Chondrocyte (in vitro differentiated cells): ENCODE measurements at regions not wholly inside any gene's neighbourhood (a gene's known extent, or its start where the extent isn't known, plus 50 kb on each side); places are given as distances from the start of the nearest gene placed in this dataset.

ENCODE experiments used
- DNase-seq: peaks from one replicate; pipeline ENCODE4 v3.0.0; 2021; ENCODE audit warnings: mixed read lengths, low spot score
- H3K27ac Mint-ChIP-seq: one replicate; pipeline ENCODE4 v1.8.0; 2021; ENCODE audit warnings: mild to moderate bottlenecking, moderate library complexity, mixed read lengths; ENCODE audit not compliant: unreplicated experiment
- H3K27me3 Mint-ChIP-seq: 2 replicates; pipeline ENCODE4 v1.8.0; 2021; ENCODE audit warnings: low read depth, mixed read lengths
- H3K36me3 Mint-ChIP-seq: 2 replicates; pipeline ENCODE4 v1.8.0; 2021; ENCODE audit warnings: low read depth, mixed read lengths
- H3K4me1 Mint-ChIP-seq: 2 replicates; pipeline ENCODE4 v1.8.0; 2021; ENCODE audit warnings: low read depth, mild to moderate bottlenecking, mixed read lengths
- H3K4me3 Mint-ChIP-seq: one replicate; pipeline ENCODE4 v1.8.0; 2021; ENCODE audit warnings: mild to moderate bottlenecking, moderate library complexity, mixed read lengths; ENCODE audit not compliant: unreplicated experiment
- H3K9me3 Mint-ChIP-seq: 2 replicates; pipeline ENCODE4 v1.8.0; 2021; ENCODE audit warnings: low read depth, mixed read lengths
- TF ChIP-seq, protein P1 (sequence below): fragments of 200-600 bp; sonication (generic); IDR thresholded peaks from 2 replicates; pipeline ENCODE4 v1.5.0; 2021; ENCODE audit warnings: antibody characterized with exemption, mild to moderate bottlenecking, moderate library complexity

DNA sequence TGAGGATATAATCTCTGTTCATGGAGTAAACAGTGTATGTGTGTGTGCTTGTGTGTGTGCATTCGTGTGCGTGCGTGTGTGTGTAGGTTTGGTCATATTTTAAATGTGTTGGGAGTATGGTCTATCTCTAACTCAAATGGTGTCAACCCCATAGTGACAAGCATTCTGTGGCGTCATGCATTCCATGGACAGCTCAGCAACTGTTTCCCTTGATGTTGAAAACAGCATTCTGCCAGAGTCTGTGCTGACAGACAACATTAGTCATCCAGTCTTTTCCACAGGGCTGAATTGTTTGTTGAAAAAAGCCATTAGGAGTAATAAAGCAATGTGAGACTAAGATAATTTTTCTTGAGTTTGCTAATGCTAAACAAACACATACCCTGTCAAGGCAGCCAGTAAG is 706.6 kb downstream of the PCDH19 start:
- no peaks in the 10 kb centered on the region for H3K36me3 Mint-ChIP-seq
- H3K9me3 Mint-ChIP-seq: no peaks in the 10 kb centered on the region
- H3K4me3 Mint-ChIP-seq: no peak overlapping the region
- TF ChIP-seq, protein P1, sequence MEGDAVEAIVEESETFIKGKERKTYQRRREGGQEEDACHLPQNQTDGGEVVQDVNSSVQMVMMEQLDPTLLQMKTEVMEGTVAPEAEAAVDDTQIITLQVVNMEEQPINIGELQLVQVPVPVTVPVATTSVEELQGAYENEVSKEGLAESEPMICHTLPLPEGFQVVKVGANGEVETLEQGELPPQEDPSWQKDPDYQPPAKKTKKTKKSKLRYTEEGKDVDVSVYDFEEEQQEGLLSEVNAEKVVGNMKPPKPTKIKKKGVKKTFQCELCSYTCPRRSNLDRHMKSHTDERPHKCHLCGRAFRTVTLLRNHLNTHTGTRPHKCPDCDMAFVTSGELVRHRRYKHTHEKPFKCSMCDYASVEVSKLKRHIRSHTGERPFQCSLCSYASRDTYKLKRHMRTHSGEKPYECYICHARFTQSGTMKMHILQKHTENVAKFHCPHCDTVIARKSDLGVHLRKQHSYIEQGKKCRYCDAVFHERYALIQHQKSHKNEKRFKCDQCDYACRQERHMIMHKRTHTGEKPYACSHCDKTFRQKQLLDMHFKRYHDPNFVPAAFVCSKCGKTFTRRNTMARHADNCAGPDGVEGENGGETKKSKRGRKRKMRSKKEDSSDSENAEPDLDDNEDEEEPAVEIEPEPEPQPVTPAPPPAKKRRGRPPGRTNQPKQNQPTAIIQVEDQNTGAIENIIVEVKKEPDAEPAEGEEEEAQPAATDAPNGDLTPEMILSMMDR: no peak
- no peaks in the 10 kb centered on the region for H3K4me1 Mint-ChIP-seq
- H3K27ac Mint-ChIP-seq: no peak overlapping the region
- H3K27me3 Mint-ChIP-seq: peaks cover 1% of the 10 kb centered on the region
- no peak for DNase-seq

DNA sequence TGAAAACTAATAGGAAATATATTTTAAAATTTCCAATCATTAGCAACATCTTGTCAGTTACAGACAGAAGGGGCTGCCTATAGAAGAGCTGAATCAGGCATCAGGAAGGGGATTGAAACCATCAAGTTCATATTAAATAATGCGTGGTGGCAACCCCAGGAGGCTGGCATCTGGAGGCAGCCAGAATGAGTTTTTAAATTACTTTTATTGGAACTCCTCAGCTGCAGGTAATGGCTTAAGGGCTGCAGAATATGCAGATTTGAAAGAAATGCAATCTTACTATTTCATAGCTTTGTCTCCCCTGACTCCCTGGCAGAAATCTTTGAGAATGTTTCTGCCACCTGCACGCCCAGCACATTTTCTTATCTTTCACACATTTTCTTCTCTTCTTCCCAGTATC is 711.6 kb downstream of the PCDH19 start:
- peaks cover 1% of the 10 kb centered on the region for H3K27me3 Mint-ChIP-seq
- no peak for DNase-seq
- no peaks in the 10 kb centered on the region for H3K4me1 Mint-ChIP-seq
- no peaks in the 10 kb centered on the region for H3K36me3 Mint-ChIP-seq
- TF ChIP-seq, protein P1: no peak
- no peak overlapping the region for H3K27ac Mint-ChIP-seq
- H3K4me3 Mint-ChIP-seq: no peak overlapping the region
- no peaks in the 10 kb centered on the region for H3K9me3 Mint-ChIP-seq

DNA sequence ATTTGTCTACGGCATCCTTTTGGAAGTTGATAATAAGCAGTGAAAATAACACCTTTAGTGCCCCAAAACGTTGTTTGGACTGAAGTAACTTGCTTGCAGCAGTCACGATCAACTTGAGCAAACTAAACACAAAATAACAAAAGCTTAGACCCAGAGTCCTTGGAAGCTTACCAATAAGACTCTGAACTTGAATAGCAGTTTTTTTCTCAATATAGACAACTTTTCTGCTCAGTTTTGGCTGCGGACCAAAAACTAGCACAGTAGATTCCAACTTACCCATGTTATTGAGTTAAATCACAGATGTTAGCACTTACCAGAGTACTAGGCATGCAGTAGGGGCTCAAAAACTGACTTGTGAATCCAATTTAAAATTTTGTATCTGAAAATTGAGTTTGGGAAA is 746.9 kb downstream of the PCDH19 start:
- Mint-ChIP-seq H3K4me1 (no peaks in the 10 kb centered on the region), H3K27ac (no peak overlapping the region), H3K9me3 (peaks cover 5% of the 10 kb centered on the region), H3K27me3 (no peaks in the 10 kb centered on the region), H3K36me3 (no peaks in the 10 kb centered on the region), H3K4me3 (no peak overlapping the region)
- TF ChIP-seq, protein P1: no peak
- DNase-seq: no peak

DNA sequence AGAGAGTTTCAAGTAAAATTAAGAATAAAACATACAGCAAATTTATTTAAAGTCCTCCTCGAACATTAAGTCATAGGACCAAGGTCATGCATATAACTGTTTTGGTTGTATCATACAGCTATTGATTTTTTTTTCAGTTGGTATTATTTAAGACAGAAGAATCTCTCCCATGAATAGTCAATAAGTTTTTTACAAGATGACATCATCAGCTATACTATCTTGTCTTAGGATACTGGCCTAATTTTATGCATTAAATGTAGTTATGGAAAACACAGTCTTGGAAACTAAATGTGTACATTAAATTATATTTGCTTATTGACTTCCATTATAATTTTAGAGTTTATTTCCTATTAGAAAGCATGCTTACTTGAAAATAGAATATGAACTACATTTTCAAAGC is 755.9 kb downstream of the PCDH19 start:
- no peaks in the 10 kb centered on the region for H3K36me3 Mint-ChIP-seq
- H3K9me3 Mint-ChIP-seq: peaks cover under 1% of the 10 kb centered on the region
- DNase-seq: no peak
- no peak overlapping the region for H3K27ac Mint-ChIP-seq
- H3K4me3 Mint-ChIP-seq: no peak overlapping the region
- TF ChIP-seq, protein P1: no peak
- H3K27me3 Mint-ChIP-seq: no peaks in the 10 kb centered on the region
- H3K4me1 Mint-ChIP-seq: no peaks in the 10 kb centered on the region

DNA sequence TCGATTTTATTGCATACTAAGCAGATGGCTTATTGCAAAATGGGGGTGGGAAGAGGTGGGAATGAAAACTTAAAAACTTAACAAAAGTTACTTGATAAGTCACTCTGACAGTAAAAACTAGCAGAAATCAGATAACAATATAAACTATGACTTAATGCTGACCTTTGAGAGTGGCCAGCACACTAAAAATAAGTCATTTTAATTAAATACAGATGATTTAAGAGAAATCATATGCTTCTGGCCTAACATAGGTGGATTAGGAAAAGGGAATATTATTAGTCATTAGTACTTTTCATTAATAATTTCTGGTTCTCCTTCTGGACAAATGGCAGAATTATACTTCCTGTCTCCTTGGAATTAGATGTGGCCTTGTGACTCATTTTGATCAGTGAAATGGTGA is 756.7 kb downstream of the PCDH19 start:
- Mint-ChIP-seq H3K36me3 (no peaks in the 10 kb centered on the region), H3K4me3 (no peak overlapping the region), H3K4me1 (no peaks in the 10 kb centered on the region), H3K9me3 (peaks cover 4% of the 10 kb centered on the region), H3K27me3 (no peaks in the 10 kb centered on the region), H3K27ac (no peak overlapping the region)
- no peak for DNase-seq
- TF ChIP-seq, protein P1: no peak
